ENCODE measurements at regions not wholly inside any gene's neighbourhood (a gene's known extent, or its start where the extent isn't known, plus 50 kb on each side); places are given as distances from the start of the nearest gene placed in this dataset.

GRCh38 chr11:71178076-71178475 is 74.3 kb downstream of the SHANK2 start:
- Histone ChIP-seq H3K27ac (ENCODE audit: low read length) (no peak overlapping the region), H3K4me1 (ENCODE audit: control insufficient read depth, insufficient read depth, low read length) (no peaks in the 10 kb centered on the region), H3K4me3 (ENCODE audit: low read depth in 2 of 2, low read length in 2 of 2) (no peak overlapping the region), H3K27me3 (ENCODE audit: control insufficient read depth, insufficient read depth, low read length) (peaks cover 3% of the 10 kb centered on the region), H3K9me3 (ENCODE audit: control insufficient read depth, insufficient read depth, low read depth, low read length) (peaks cover 12% of the 10 kb centered on the region; the same call in 1 of the 2 replicates), H3K36me3 (ENCODE audit: control insufficient read depth, insufficient read depth, low read length) (no peaks in the 10 kb centered on the region)
- TF ChIP-seq TCF7L2 (IDR thresholded peaks at IDR 0.05; ENCODE audit: low read depth, low read length): no peak
- no peak for TF ChIP-seq REST (IDR thresholded peaks at IDR 0.05; ENCODE audit: insufficient read depth in 1 of 2, low read depth in 2 of 2, low read length in 1 of 2)
- TF ChIP-seq POLR2AphosphoS5 (IDR thresholded peaks at IDR 0.05; ENCODE audit: low read depth, low read length): no peak
- TF ChIP-seq CTCF (IDR thresholded peaks at IDR 0.05): no peak
- intact Hi-C loops (cut with micrococcal nuclease; ENCODE audit: unreplicated experiment): no loop called here
- no peak for ATAC-seq
- no peak for DNase-seq (ENCODE audit: low read depth, low spot score)
- ChIA-PET CTCF (no interaction called here), POLR2A (no interaction called here)
- in situ Hi-C loops (cut with HindIII; ENCODE audit: low pct_unique_long_range_greater_than_20kb, low sequenced_read_pairs): no loop called here
- BruUV-seq (replicated peaks): no TSS peak

- no peak overlapping the region for H3K4me3 ChIP-seq (ENCODE audit: low read depth in 2 of 2, low read length in 2 of 2)
- DNase-seq (ENCODE audit: low read depth, low spot score) (no peak), ATAC-seq (no peak)
- TF ChIP-seq TCF7L2 (IDR thresholded peaks at IDR 0.05; ENCODE audit: low read depth, low read length) (no peak), POLR2AphosphoS5 (IDR thresholded peaks at IDR 0.05; ENCODE audit: low read depth, low read length) (no peak), CTCF (IDR thresholded peaks at IDR 0.05) (no peak)
- in situ Hi-C loops (cut with HindIII; ENCODE audit: low pct_unique_long_range_greater_than_20kb, low sequenced_read_pairs) (no loop called here), intact Hi-C loops (cut with micrococcal nuclease; ENCODE audit: unreplicated experiment) (no loop called here)
- CTCF ChIA-PET: no interaction called here
- H3K36me3 ChIP-seq (ENCODE audit: control insufficient read depth, insufficient read depth, low read length): no peaks in the 10 kb centered on the region
- H3K9me3 ChIP-seq (ENCODE audit: control insufficient read depth, insufficient read depth, low read depth, low read length): peaks cover 12% of the 10 kb centered on the region; the same call in 1 of the 2 replicates
- no peaks in the 10 kb centered on the region for H3K4me1 ChIP-seq (ENCODE audit: control insufficient read depth, insufficient read depth, low read length)
- POLR2A ChIA-PET: no interaction called here
- H3K27me3 ChIP-seq (ENCODE audit: control insufficient read depth, insufficient read depth, low read length): peaks cover 3% of the 10 kb centered on the region
- no TSS peak for BruUV-seq (replicated peaks)
- H3K27ac ChIP-seq (ENCODE audit: low read length): no peak overlapping the region
Observed at GRCh38 chr11:71176812-71177211, 75.6 kb downstream of the SHANK2 start.

- DNase-seq (ENCODE audit: low read depth, low spot score): no peak
- Histone ChIP-seq H3K9me3 (ENCODE audit: control insufficient read depth, insufficient read depth, low read depth, low read length) (peaks cover 12% of the 10 kb centered on the region; the same call in 1 of the 2 replicates), H3K36me3 (ENCODE audit: control insufficient read depth, insufficient read depth, low read length) (no peaks in the 10 kb centered on the region), H3K4me3 (ENCODE audit: low read depth in 2 of 2, low read length in 2 of 2) (no peak overlapping the region), H3K27ac (ENCODE audit: low read length) (no peak overlapping the region), H3K4me1 (ENCODE audit: control insufficient read depth, insufficient read depth, low read length) (no peaks in the 10 kb centered on the region), H3K27me3 (ENCODE audit: control insufficient read depth, insufficient read depth, low read length) (no peaks in the 10 kb centered on the region; the same call in 1 of the 2 replicates)
- intact Hi-C loops (cut with micrococcal nuclease; ENCODE audit: unreplicated experiment): no loop called here
- TF ChIP-seq CTCF (IDR thresholded peaks at IDR 0.05) (no peak), POLR2AphosphoS5 (IDR thresholded peaks at IDR 0.05; ENCODE audit: low read depth, low read length) (no peak), SIN3A (IDR thresholded peaks at IDR 0.05; ENCODE audit: borderline replicate concordance, insufficient read depth, low read depth, low read length) (no peak), REST (IDR thresholded peaks at IDR 0.05; ENCODE audit: insufficient read depth in 1 of 2, low read depth in 2 of 2, low read length in 1 of 2) (no peak), TCF7L2 (IDR thresholded peaks at IDR 0.05; ENCODE audit: low read depth, low read length) (no peak)
- no peak for ATAC-seq
- CTCF ChIA-PET: no interaction called here
- in situ Hi-C loops (cut with HindIII; ENCODE audit: low pct_unique_long_range_greater_than_20kb, low sequenced_read_pairs): no loop called here
- no TSS peak for BruUV-seq (replicated peaks)
- POLR2A ChIA-PET: no interaction called here
Observed at GRCh38 chr11:71173709-71174108, 78.7 kb downstream of the SHANK2 start.
